ENCODE measurements at regions not wholly inside any gene's neighbourhood (a gene's known extent, or its start where the extent isn't known, plus 50 kb on each side); places are given as distances from the start of the nearest gene placed in this dataset.
A peak's percentile ranks its signal among the peaks of the same experiment; 100 is the strongest.
"Not testable (repeated sequence)": the region's sequence is repeated elsewhere in the genome, so short reads cannot be mapped to it uniquely, and the experiment has no call there.

DNA sequence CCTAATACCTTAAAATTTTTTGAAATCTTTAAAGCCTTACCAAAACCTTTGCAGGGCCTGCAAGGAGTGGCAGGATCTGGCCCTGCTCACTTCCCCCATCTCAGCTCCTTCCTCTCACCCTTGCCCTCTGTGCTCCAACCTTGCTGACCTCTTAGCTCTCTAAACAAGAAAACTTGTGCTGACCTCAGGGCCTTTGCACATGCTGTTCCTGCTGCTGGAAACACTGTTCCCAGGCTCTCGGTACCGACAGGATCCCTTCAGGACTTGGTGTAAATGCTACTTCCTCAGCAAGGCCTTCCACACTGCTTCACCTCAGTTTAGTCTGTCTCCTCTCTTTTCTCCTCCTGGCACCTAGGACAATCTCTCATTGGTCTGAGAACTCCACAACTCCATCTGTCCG, 155.4 kb upstream of the IQSEC1 start:
- no peak for DNase-seq (ENCODE audit: extremely low read depth, low read depth)

DNA sequence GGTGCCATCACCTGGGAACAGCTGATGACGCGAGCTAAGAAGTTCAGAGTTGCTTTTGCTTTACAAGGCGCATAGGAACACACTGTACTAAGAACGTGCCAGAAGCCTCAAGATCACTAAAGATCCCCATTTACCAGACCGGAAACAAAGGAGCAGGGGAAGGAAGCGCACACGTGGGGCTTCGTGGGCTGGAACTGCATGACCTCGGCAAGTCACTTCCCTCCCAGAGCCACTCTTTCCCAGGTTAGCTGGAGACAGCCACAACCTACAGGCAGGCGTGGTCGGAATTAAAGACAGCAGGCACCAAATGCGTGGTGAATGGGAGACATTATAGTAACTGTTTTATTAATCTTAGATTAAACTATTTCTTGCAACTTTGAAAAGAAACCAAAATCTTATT, 154.9 kb upstream of the IQSEC1 start:
- not testable (repeated sequence) for DNase-seq (ENCODE audit: extremely low read depth, low read depth)

DNA sequence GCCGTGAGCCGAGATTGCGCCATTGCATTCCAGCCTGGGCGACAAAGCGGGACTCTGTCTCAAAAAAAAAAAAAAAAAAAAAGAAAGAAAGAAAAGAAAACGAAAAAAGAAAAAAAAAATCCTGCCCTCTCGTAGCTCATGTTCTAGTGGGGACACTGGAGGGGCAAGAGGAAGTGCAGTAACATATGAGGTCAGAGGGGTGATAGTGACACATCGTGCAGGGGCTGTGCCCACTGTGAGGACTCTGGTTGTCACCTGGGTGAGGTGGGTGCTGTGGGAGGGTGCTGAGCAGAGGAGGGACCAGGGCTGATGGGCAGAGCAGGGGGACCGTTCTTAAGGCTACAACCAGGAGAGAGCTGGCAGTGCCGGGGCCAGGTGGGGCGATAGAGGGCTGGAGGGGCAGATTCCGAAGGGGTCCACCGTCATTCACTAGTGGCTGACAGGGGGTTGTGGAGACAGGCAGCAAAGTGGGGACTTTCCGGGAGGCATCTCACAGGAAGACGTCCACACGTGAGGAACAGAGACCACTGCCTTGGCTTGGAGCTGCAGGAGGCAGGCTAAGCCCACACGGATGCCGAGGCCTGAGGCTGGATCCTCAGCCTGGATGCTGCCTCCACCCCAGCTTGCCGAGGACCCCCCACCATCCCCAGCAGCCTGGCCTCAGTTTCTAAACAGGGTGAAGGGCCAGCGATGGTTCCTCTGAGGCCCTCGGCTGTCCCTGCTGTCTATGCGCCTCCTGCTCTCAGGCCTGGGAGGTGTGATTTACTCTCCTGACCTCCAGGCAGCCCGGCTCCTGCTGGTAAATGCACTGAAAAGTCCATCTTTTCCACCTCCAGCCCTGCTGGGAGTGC, 154.3 kb upstream of the IQSEC1 start:
- DNase-seq (ENCODE audit: extremely low read depth, low read depth): no peak

DNA sequence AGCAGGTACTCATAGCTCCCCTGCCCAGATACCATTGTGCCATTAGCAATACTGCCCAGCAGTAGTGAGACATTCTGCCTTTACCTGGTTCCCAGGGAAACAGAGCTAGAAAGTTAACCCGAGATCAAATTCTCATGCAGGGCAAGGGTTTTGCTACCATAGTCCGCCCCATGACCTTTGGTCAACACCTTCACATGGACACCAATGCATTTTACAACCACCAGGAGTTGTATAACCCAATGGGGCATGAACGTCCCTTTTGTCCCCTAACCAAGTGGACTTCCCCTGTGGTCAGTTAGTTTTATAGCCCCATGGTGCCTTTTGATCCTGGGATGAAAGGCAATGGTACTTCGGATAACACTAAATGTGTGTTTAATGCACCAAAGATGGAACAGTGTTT, 151.7 kb upstream of the IQSEC1 start:
- DNase-seq (ENCODE audit: extremely low read depth, low read depth): no peak

DNA sequence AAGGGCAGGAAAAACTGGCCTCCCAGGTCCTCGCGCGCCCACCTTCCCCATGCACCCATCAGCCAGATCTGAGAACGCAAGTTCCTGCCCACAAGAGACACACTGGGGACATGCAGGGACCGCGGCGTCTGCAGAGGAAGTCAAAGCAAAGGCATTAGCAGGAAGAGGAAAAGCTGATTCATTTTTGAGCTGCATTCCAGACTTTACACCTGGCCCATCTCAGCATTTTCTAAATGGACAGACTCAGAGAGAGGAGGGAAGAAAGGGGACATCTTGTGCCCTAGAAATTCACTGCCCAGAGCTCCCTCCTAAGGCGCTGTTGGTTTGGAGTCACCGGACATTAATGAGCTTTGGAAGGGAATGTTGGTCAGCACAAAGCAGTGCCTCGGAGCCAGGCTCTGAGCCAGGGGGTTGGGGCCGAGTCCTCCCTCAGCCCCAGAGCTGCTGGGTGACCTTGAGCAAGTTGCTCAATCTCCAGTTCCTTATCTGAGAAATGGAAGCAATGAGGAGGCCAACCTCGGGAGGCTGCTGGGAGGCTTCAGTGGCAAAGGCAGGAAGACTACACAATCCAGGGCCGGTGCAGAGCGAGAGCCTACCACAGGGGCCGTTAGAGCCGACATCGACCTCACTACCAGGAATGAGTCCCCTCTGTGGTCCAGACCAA, 150.5 kb upstream of the IQSEC1 start:
- no peak for DNase-seq (ENCODE audit: extremely low read depth, low read depth)

DNA sequence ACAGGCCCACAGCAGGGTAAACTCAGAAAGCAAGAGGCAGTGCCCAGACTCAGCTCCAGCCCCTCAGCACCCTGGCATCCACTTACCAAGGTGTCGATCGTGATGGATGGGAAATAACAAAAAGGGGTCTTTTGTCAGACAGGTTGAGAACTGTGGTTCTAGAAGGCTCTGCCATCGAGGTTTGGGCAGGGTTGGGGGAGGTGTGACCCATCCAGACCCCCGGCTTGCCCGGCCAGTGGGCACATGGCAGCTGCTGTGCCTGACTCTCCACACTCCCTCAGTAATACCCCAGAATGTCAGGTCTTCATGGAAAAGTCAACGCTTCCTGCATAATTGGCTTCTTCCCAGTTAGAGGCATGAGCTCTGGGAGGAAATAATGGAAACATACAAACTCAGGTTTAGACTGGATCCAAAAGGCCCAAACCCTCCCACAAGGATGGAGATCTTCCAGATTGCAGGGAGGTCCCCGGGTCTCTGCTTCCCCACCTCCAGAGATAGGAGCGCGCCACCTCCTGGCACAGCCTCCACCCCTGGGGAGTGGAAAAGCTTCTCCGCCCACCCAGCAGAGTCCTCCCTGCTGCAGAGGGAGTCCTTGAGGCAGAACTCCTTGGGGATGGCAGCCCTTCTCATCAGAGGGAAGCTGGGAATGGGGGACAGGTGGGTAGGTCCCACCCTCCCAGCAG, 149.8 kb upstream of the IQSEC1 start:
- no peak for DNase-seq (ENCODE audit: extremely low read depth, low read depth)

DNA sequence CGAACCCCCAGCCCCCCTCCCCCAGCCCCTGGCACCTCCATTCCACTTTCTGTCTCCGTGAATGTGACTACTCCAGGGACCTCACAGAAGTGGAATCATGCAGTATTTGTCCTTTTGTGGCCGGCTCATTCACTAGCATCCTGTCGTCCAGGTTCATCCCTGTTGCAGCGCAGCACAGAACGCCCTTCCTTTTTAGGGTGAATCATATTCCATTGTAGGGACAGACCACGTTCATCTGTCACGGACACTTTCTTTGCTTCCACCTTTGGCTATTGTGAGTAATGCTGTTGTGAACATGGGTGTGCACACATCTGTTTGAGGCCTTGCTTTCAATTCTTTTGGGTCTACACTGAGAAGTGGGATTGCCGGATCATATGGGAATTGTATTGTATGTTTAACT, 148.9 kb upstream of the IQSEC1 start:
- DNase-seq (ENCODE audit: extremely low read depth, low read depth): no peak

DNA sequence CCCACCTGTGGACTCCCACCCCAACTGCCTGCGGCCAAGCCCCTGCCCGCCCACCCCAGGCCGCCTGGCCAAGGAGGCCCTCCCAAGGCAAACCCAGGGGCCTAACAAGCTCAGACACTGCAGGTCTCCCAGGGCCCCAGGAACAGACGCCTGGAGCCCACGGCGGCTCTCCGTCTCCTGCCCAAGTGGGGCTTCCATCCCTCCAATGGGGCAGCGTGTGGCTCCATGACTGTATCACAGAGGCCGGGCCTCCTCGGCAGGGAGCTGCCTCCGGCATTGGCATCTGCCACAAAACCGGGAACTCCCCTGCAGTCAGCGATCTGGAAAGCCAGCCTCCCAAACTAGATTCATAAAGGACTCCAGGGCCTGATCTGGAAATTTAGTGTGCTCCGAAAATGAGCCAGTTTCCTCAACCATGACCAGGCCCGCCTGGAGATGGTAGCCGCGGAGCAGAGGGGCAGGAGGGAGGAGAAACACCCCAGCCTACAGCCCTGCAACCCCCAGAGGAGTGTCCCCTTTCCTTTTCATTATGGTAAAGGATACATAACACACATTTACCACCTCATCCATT, 148.3 kb upstream of the IQSEC1 start:
- no peak for DNase-seq (ENCODE audit: extremely low read depth, low read depth)

DNA sequence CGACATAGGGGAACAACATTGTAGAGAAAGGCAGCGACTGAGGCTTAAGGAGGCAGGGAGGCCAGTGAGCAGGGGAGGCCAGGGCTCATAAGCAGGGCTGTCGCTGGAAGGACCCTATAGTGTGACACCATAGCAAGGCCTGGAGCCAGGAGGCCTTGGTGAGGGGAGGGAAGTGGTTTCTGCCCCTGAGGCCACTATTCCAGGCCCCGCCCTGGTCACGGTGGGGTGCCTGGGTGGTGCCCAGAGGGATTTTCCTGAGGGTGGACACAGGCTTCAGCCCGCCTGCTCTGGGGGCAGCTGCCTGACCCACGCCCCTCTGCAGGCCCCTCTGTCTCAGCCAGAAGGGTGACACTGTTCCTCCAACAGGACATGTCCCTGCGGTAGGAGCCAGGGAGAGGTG, 147.8 kb upstream of the IQSEC1 start:
- DNase-seq (ENCODE audit: extremely low read depth, low read depth): no peak

DNA sequence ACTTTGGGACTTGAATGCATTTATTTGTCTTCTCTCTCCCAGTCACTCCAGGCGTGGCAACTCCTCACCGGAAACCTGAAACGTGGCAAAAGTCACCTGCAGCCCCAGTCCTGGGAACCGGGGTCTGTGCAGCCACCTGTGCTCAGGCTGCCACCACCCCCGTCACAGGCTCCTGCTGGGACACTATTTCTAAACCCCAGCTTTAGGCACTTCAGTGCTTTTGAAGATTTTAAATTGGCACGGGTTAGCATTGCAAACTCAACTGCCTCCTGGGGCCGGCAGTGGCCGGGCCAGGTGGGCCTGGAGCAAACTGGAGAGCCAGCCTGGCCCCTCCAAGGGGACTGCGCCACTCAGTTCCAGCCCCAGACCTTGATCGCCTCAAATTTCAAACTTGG, 146.7 kb upstream of the IQSEC1 start:
- DNase-seq (ENCODE audit: extremely low read depth, low read depth): no peak

DNA sequence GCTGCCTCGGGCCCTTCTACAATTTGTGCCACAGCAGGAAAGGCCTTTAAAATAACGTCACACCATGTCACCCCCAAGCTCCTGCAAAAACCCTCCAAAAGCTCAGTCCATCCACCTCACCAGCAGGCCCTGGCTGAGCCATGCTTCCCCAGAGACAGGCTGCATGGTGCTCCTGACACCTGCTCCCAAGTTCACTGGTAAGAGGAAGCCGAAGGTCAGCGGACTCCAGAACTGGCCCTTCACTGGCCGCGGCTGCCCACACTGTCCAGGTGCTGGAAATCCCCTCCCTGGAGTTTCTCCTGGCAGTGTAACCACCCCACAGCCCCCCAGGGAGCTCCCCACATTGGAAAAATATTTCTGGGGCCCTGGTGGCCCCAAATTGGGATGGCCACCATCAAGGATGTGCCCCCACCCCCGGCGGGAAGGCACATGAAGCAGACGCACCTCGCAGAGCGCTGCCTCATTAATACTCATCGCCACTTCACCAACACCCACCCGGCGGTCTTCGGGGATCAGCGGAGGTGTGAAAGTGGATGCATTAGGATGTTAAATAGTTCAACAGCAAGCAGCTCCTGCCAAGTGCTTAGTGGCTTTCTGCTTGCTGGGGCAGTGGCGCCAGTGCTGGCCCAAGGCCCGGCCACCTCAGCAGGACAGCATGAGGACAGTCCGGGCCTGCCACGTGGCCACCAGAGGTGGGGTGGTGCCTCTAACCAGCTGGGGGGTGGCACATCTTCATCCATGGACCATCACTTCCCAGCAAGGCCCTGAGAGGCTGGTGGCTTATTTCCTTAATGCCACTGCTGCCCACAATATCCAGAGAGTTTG, 146.1 kb upstream of the IQSEC1 start:
- DNase-seq (ENCODE audit: extremely low read depth, low read depth): no peak

DNA sequence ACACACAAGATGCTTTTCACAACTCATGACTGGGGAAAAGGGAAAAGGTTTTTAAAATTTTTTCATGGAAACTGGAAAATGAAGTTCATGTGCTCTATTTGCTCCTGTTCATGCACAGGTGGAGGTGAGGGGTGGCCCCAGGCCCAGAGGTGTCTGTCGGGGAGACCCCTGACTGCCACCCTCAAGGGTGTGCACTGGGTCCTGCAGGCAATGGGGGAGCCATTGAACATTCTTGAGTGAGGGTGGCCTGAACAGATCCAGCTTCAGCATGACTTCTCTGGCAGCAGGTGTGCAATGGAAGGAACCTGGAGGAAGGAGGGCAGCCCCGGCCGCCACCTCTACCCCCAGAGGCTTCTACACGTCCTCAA, 145.3 kb upstream of the IQSEC1 start:
- DNase-seq (ENCODE audit: extremely low read depth, low read depth): no peak

DNA sequence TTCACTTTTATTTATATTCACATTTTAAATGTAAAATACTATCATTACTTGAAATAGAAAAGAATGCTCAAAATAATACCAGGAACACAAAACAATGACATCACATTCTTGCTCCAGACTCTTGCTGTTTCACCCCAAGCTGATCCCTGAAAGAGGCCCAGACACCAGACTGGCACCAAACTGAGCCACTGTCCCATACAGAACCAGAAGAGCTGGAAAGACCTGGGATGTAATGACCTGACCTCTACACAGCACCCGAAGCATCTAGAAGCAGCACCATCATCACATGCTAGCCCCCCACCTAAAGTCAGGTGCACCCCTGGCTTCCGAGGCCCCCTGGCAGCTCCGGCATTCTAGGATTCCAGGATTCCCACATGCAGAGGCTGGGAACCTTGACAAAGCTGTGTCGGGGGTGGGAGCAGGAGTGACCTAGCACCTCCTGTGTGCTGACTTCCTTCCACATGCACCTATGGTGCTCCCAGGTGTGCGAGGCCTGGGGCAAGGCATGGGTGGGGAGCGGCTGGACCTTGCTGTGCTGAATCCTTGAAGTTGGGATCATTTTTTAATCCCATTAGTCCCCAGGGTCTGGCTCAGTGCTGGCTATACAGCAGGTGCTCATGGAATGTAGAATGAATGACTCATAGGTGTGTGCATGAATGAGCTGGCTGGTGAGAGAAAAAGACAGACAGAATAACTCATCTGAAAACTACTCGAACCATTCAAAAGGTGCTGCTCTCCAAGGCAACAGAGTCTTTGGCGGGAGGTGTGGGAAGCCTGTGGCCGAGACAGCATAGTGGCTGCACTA, 144.7 kb upstream of the IQSEC1 start:
- no peak for DNase-seq (ENCODE audit: extremely low read depth, low read depth)

DNA sequence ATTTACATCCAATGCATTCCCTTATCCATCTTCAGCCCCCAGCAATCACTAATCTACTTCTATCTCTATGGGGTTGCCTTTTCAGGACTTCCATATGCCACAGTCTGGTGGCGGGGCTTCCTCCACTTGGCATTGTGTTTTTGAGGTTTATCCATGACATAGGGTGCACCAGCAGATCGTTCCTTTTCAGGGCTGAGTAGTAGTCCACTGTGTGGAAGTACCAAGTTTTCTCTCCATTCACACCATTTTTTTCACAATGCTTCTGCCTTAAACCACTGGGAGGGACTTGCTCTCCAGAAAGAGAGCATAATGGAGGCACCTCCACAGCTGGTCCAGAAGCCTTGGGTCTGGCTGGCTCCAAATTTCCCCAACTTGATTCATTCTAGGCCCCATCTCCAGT, 144.0 kb upstream of the IQSEC1 start:
- no peak for DNase-seq (ENCODE audit: extremely low read depth, low read depth)

DNA sequence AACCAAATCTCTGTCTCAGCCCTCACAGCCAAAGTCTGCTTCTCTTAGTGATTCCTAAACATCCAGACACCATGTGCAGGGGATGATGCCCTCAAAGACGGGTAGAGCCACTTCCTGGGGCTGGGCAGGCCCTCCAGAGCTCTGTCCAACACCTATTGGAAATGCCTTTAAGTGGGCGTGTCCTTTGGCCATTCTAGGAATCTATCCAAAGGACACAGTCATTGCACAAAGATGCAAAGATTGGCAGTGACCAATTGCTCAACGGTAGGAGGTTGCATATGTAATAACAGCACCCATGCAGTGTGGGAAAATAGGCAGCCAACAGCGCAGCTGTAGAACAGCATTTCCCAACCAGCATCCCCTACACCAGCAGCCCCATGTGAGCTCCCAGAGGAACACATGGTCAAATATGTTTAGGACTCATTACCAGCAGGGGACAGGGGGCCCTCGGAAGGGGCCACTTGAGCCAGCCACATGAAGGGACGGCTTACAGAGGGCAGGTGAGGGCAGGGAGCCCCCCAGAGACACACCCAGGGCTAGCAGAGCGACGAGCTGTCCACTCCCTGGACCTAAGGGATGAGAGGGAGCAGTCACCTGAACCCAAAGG, 142.8 kb upstream of the IQSEC1 start:
- peak; percentile 14 for DNase-seq (ENCODE audit: extremely low read depth, low read depth)

DNA sequence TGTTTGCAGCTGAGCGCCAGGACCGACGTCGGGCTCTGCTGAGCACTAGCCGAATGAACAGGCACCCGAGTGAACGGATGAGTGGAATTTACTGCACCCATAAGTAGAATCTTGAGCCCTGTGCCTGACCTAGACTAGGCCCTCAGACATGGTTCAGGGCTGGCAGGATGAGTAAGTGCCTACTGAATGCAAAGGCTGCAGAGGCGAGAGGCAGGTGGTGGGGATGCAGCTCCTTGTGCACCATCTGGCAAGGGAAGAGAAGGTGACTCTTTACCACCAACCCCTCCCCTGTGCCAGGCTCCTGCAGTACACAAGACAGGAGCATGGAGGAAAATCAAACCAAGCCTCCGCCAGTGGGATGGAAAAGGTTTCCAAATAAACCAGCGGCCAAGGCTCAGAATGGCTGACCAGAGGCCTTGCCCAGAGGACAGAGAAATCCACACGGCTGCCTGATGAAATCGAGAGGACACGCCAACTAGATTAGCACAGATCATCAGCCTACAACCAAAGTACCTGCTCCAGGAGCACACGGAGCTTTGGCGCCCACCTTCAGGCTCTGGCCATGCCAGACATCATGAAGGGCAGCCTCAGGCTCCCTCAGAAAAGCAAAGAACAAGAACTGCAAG, 141.7 kb upstream of the IQSEC1 start:
- DNase-seq (ENCODE audit: extremely low read depth, low read depth): no peak

DNA sequence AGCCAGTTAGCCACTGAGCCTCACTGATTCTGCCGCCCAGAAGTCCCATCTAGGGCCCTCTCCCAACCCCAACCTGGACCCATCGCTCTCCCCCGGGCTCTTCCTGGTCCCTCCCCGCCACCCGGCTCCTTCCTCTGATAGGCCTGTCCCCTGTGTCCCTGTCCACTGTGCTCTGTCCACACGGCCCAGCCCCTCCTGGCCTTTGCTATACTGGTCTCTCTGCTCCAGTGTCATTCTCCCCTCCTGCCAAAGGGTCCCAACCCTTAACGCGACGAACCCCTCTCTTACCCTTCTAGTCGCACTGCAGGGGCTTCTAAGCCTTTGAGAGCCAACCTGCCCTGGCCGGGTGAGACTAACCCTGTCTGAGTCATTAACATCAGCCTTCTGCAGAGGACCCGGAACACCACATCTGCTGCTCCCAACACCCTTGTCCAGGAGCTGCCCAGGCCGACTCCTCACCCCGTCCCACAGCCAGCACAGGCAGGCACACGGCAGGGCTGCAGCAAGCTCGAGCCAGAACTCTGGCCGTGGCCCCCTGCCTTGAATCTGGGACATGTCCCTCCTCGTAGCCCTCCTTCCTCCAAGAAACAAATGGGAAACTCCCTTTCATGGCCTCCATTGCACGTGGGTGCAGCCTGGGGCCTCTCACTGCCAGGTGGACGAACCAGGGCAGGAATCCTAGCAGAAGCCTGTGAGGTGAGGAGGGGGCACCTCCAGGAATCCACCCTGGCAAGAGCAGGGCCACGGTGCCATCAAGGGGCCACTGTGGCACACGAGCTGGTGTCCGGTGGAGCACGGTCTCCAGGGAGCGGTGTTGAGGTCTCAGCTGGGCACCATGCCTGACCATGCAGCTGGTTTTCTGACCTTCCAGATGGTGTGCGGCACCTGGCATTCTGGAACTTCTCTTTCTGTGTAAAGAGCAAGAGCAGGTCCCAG, 140.9 kb upstream of the IQSEC1 start:
- DNase-seq (ENCODE audit: extremely low read depth, low read depth): no peak

DNA sequence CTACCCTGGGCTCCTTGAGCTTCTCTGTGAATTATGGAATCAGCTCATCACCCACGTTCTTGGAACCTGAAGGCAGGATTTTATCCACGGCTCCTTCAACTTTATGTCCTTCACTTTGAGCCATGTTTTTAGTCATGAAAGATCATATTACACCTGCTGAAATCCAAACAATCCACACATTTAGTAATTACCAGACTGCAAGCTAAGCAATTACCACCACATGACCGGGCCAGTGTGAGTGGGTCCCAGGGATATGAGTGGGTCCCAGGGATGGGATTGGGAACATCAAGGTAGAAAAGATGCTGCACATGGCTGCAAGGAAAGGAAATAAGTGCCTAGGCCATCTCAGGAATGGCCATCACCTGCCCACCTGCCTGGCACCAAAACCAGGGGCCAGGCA, 140.3 kb upstream of the IQSEC1 start:
- DNase-seq (ENCODE audit: extremely low read depth, low read depth): no peak

All from NCI-H460 (cell line).